Gastrocnemius medialis (tissue), 4 donors: ENCODE measurements at regions not wholly inside any gene's neighbourhood (a gene's known extent, or its start where the extent isn't known, plus 50 kb on each side); places are given as distances from the start of the nearest gene placed in this dataset.

Experiments used
- ATAC-seq, 2 donors: fragments of 150-250 bp; one replicate each; pipeline ENCODE4 v1.9.1; 2016
- DNase-seq, 2 donors: peaks; one replicate each; pipeline ENCODE4 v3.0.0-alpha.2; 2019
- H3K27ac ChIP-seq, 4 donors: fragments of 200-600 bp; sonication (generic); 1 replicate in 1 of 4; 2 replicates in 3 of 4; pipeline ENCODE4 v1.5.1; 2016 to 2018; ENCODE audit warnings: mild to moderate bottlenecking in 2 of 4, moderate library complexity in 1 of 4
- H3K27me3 ChIP-seq, 3 donors: fragments of 200-600 bp; sonication (generic) in 2 of 3; 1 replicate in 1 of 3; 2 replicates in 2 of 3; pipeline versions ENCODE4 v1.5.1 to v1.6.0; 2016 to 2019; ENCODE audit warnings: mild to moderate bottlenecking in 1 of 3, moderate library complexity in 1 of 3
- H3K36me3 ChIP-seq, 2 donors: fragments of 200-600 bp; sonication (generic) in 1 of 2; one replicate each; pipeline ENCODE4 v1.5.1; 2017 to 2018
- H3K4me1 ChIP-seq, 2 donors: fragments of 200-600 bp; sonication (generic) in 1 of 2; one replicate each; pipeline ENCODE4 v1.5.1; 2016 to 2017; ENCODE audit warnings: mild to moderate bottlenecking in 2 of 2
- H3K4me3 ChIP-seq, 4 donors: fragments of 200-600 bp; sonication (generic) in 3 of 4; 1 replicate in 1 of 4; 2 replicates in 3 of 4; pipeline ENCODE4 v1.5.1; 2016 to 2019; ENCODE audit warnings: mild to moderate bottlenecking in 2 of 4
- H3K9me3 ChIP-seq, 3 donors: fragments of 200-600 bp; sonication (generic) in 2 of 3; 1 replicate in 1 of 3; 2 replicates in 2 of 3; pipeline ENCODE4 v1.5.1; 2016 to 2019
- POLR2A ChIP-seq, 2 donors: fragments of 450-650 bp; IDR thresholded peaks; one replicate each; pipeline ENCODE4 v1.6.1; 2017; ENCODE audit warnings: antibody characterized with exemption in 2 of 2, mild to moderate bottlenecking in 2 of 2, moderate library complexity in 2 of 2
- in situ Hi-C, 4 donors: fragments of 200-750 bp; cut with MboI; loops; one replicate each; pipeline versions ENCODE4 v1.15.0 to v1.8.0; 2017; ENCODE audit warnings: low sequenced_read_pairs in 4 of 4
- intact Hi-C: fragments of 100-400 bp; cut with DNase I; formaldehyde crosslinking; loops from one replicate; pipeline ENCODE4 v1.15.1; 2023; ENCODE audit warnings: low total_unique reads
- TF ChIP-seq, protein P1 (sequence below), 5 experiments: fragments of 450-650 bp in 3 of 5; fragments of 200-600 bp in 2 of 5; sonication (generic) in 2 of 5; IDR thresholded peaks in 4 of 5; conservative IDR thresholded peaks in 1 of 5; 1 replicate in 4 of 5; 2 replicates in 1 of 5; pipeline ENCODE4 v1.5.1; 2016 to 2019; ENCODE audit warnings: antibody characterized with exemption in 5 of 5, mild to moderate bottlenecking in 3 of 5, moderate library complexity in 3 of 5

DNA sequence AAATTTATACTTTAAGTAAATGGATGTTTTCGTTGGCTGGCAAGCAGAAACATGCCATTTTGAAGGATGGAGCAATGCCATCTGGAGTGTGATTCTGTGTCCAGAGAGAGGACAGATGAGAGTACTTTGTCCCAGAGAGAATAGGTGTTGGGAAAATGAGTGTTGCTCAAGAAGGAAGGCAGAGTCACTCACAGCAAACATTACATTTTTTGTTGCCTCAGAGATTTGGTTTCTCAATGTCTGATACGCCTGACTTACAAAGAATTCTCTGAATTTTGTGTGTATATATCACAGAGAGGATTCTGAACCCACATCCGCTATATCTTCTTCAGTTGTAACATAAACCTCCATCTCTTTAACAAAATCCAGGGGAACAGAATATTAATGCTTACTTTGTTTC is 102.8 kb upstream of the PCDH18 start:
- DNase-seq (peak in 1 of 2 donors; percentile 18), ATAC-seq (peak; percentile 74 to 84)
- Histone ChIP-seq H3K4me3 (no peak overlapping the region), H3K27me3 (no peaks in the 10 kb centered on the region), H3K27ac (no peak overlapping the region), H3K4me1 (no peaks in the 10 kb centered on the region), H3K9me3 (no peaks in the 10 kb centered on the region), H3K36me3 (no peaks in the 10 kb centered on the region)
- in situ Hi-C loops = no loop called here
- intact Hi-C loops = no loop called here
- TF ChIP-seq, protein P1, sequence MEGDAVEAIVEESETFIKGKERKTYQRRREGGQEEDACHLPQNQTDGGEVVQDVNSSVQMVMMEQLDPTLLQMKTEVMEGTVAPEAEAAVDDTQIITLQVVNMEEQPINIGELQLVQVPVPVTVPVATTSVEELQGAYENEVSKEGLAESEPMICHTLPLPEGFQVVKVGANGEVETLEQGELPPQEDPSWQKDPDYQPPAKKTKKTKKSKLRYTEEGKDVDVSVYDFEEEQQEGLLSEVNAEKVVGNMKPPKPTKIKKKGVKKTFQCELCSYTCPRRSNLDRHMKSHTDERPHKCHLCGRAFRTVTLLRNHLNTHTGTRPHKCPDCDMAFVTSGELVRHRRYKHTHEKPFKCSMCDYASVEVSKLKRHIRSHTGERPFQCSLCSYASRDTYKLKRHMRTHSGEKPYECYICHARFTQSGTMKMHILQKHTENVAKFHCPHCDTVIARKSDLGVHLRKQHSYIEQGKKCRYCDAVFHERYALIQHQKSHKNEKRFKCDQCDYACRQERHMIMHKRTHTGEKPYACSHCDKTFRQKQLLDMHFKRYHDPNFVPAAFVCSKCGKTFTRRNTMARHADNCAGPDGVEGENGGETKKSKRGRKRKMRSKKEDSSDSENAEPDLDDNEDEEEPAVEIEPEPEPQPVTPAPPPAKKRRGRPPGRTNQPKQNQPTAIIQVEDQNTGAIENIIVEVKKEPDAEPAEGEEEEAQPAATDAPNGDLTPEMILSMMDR (IDR thresholded peaks at IDR 0.05 in 4 of 5, conservative IDR thresholded peaks at IDR 0.05 in 1 of 5) = no peak
- no peak for TF ChIP-seq POLR2A (IDR thresholded peaks at IDR 0.05)

DNA sequence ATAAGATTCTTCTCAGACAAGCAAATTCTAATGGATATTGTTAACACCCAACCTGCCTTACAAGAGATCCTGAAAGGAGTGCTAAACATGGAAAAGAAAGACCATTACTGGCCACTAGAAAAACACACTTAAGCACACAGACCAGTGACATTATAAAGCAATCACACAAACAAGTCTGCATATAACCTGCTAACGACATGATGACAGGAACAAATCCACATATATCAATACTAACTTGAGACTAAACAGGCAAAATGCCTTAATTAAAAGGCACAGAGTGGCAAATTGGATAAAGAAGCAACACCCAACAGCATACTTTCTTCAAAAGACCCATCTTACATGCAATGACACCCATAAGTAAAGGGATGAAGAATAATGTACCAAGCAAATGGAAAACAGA is 100.5 kb upstream of the PCDH18 start:
- no peaks in the 10 kb centered on the region for H3K36me3 ChIP-seq
- no peaks in the 10 kb centered on the region for H3K4me1 ChIP-seq
- H3K4me3 ChIP-seq = no peak overlapping the region
- ATAC-seq = no peak
- in situ Hi-C loops (no loop called here), intact Hi-C loops (no loop called here)
- no peaks in the 10 kb centered on the region for H3K9me3 ChIP-seq
- H3K27me3 ChIP-seq = no peaks in the 10 kb centered on the region
- no peak for DNase-seq
- no peak overlapping the region for H3K27ac ChIP-seq
- no peak for TF ChIP-seq POLR2A (IDR thresholded peaks at IDR 0.05)
- TF ChIP-seq, protein P1 (IDR thresholded peaks at IDR 0.05 in 4 of 5, conservative IDR thresholded peaks at IDR 0.05 in 1 of 5) = no peak

DNA sequence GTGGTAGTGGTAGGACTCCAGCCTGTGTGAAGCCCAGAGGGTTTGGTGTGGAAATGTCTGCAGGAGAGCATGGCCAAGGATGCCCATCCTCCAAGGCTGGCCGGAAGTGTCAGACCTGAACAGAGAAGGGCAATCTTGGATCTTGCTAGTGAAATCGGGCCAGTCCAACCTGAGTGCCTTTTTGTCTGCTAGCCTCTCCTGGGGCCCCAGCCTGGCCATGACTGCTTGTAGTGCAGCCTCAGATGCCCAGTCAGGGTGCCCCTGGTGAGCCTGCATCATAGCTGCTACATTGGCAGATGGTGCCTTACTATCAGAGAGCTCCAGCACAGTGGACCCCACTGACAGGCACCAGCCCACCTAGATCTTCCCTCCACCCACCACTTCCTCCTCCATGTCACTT is 99.3 kb upstream of the PCDH18 start:
- Histone ChIP-seq H3K4me3 (no peak overlapping the region), H3K27ac (no peak overlapping the region), H3K36me3 (no peaks in the 10 kb centered on the region), H3K9me3 (no peaks in the 10 kb centered on the region), H3K27me3 (no peaks in the 10 kb centered on the region), H3K4me1 (no peaks in the 10 kb centered on the region)
- ATAC-seq (no peak), DNase-seq (no peak)
- in situ Hi-C loops (no loop called here), intact Hi-C loops (no loop called here)
- TF ChIP-seq, protein P1 (IDR thresholded peaks at IDR 0.05 in 4 of 5, conservative IDR thresholded peaks at IDR 0.05 in 1 of 5) = no peak
- no peak for TF ChIP-seq POLR2A (IDR thresholded peaks at IDR 0.05)

DNA sequence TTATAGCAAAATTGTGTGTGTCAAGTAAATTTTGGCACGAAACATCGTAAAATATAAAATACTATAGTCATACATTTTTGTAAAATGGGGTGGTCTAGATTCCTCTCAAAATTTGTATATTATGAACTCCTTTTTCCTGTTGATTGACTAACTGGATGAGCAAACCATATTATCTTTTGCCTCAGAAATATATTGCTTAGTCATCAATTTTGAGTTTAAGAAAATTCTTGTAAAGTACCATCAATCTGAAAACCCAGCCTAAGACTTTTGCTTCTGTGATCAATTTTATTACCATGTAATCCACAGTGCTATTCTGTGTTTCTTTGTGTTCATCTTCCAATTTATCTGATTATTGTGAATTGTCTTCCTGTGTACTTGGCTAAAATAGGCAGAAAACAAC is 98.0 kb upstream of the PCDH18 start:
- no peak overlapping the region for H3K27ac ChIP-seq
- DNase-seq (no peak), ATAC-seq (no peak)
- H3K9me3 ChIP-seq = no peaks in the 10 kb centered on the region
- in situ Hi-C loops = no loop called here
- H3K27me3 ChIP-seq = no peaks in the 10 kb centered on the region
- TF ChIP-seq, protein P1 (IDR thresholded peaks at IDR 0.05 in 4 of 5, conservative IDR thresholded peaks at IDR 0.05 in 1 of 5) = no peak
- no peak for TF ChIP-seq POLR2A (IDR thresholded peaks at IDR 0.05)
- H3K36me3 ChIP-seq = no peaks in the 10 kb centered on the region
- H3K4me1 ChIP-seq = no peaks in the 10 kb centered on the region
- H3K4me3 ChIP-seq = no peak overlapping the region
- intact Hi-C loops = no loop called here

DNA sequence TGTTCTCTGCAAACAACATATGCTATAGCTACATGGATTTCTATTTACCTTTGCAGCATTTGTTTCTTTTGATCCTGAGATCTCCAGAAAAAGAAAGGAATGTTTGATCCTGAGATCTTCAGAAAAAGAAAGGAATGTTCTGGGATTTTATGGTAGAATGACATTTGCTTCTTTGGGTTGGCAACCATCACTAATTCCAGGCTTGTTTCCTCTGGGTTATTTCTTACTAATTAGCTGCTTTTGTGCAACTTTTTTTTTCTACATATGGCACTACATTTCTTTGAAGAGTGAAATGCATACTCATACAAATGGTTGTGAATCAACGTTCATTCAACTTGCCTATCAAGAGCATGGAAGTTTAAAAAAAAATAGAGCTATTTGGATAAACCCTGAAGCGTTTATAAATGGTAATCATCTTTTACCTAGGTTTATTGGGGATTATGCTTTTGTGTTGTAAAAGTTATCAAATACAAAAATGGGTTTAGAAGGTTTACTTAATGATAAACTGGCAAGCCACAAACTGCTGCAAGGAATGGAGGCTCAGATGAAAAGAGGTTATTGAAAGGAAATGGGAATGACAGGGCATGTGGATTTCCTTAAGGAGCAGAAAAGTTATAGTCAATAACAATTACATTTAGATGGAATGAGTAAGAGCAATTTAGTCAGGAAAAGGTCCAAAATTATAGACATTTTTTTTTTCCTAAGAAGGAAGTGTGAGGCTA is 95.6 kb upstream of the PCDH18 start:
- Histone ChIP-seq H3K27ac (no peak overlapping the region), H3K36me3 (no peaks in the 10 kb centered on the region), H3K4me3 (no peak overlapping the region), H3K27me3 (no peaks in the 10 kb centered on the region), H3K4me1 (no peaks in the 10 kb centered on the region), H3K9me3 (no peaks in the 10 kb centered on the region)
- intact Hi-C loops = no loop called here
- no peak for ATAC-seq
- TF ChIP-seq, protein P1 (IDR thresholded peaks at IDR 0.05 in 4 of 5, conservative IDR thresholded peaks at IDR 0.05 in 1 of 5) = no peak
- no peak for TF ChIP-seq POLR2A (IDR thresholded peaks at IDR 0.05)
- no peak for DNase-seq
- in situ Hi-C loops = no loop called here
